GM21360 (cell line): ENCODE measurements at regions not wholly inside any gene's neighbourhood (a gene's known extent, or its start where the extent isn't known, plus 50 kb on each side); places are given as distances from the start of the nearest gene placed in this dataset.
"Not testable (repeated sequence)": the region's sequence is repeated elsewhere in the genome, so short reads cannot be mapped to it uniquely, and the experiment has no call there.

Source experiments
- ATAC-seq: cut with Tn5 transposase; IDR thresholded peaks from one replicate; pipeline ENCODE4 v1.9.1; 2021; ENCODE audit warnings: mild to moderate bottlenecking, moderate library complexity; ENCODE audit not compliant: unreplicated experiment

- no peak for ATAC-seq
These were observed 62.0 kb upstream of the ST3GAL6 start for GRCh38 chr3:98701071-98701675.

- ATAC-seq, result no peak
These were observed 61.0 kb upstream of the ST3GAL6 start for GRCh38 chr3:98702166-98702565.

- no peak for ATAC-seq
These were observed 57.9 kb upstream of the ST3GAL6 start for GRCh38 chr3:98705212-98705611.

GRCh38 chr3:98705694-98706093 lies 57.4 kb upstream of the ST3GAL6 start:
- no peak for ATAC-seq

DNA sequence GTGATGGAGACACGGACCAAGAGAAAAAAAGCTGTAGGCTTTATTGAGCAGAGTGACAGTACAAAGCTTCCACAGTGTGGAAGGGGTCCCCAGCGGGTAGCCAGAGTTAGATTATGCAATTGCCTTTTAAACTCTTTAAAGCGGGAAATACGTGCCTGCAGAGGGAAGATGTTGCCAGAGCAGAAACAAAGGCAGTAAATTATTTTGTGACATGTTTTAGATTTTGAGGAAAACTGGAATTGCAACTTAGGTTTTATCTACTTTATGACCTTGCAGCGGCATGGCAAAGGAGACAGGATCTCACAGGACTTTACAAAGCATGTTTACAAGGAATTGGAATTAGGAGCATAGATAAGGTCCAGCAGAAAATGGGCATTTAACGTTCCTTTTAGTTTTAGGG lies 54.5 kb upstream of the ST3GAL6 start:
- not testable (repeated sequence) for ATAC-seq

DNA sequence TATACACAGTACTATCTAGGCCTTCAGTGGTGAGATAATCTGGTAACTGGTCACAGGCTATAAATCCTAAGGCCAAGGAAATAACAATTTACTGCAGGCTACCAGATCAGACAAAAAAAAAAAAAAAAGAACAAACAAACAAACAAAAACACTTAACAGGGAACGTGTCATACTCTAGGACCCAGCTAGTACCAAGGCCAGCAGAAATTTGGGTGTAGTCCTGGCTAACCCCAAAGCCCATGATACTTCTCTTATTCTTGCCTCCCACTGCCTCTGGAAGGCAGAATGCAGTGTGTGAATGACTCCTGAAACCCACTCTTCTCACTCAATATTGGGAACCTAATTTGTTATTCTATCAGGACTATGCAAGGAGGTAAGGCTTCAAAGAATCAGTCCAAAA lies 53.7 kb upstream of the ST3GAL6 start:
- no peak for ATAC-seq

- no peak for ATAC-seq
These were observed 53.0 kb upstream of the ST3GAL6 start for GRCh38 chr3:98710067-98710659.

- ATAC-seq, result no peak
These were observed 51.7 kb upstream of the ST3GAL6 start for GRCh38 chr3:98711426-98711825.

- ATAC-seq, result no peak
These were observed 50.4 kb upstream of the ST3GAL6 start for GRCh38 chr3:98712726-98713125.

GRCh38 chr3:98713332-98713731 lies 49.8 kb upstream of the ST3GAL6 start:
- not testable (repeated sequence) for ATAC-seq
